PC-9 (cell line): ENCODE measurements at regions not wholly inside any gene's neighbourhood (a gene's known extent, or its start where the extent isn't known, plus 50 kb on each side); places are given as distances from the start of the nearest gene placed in this dataset.

ENCODE experiments used
- EZH2 ChIP-seq: fragments of 200-600 bp; sonication (generic); IDR thresholded peaks from 2 replicates; pipeline ENCODE4 v1.8.0; 2017; ENCODE audit warnings: antibody characterized with exemption, low read depth
- TF ChIP-seq, protein P1 (sequence below): fragments of 200-600 bp; sonication (generic); conservative IDR thresholded peaks from 2 replicates; pipeline ENCODE4 v1.6.1; 2017; ENCODE audit warnings: mixed run types, antibody characterized with exemption, mild to moderate bottlenecking, moderate library complexity

GRCh38 chr4:79034544-79034943 is 95.3 kb upstream of the PAQR3 start:
- TF ChIP-seq, protein P1, sequence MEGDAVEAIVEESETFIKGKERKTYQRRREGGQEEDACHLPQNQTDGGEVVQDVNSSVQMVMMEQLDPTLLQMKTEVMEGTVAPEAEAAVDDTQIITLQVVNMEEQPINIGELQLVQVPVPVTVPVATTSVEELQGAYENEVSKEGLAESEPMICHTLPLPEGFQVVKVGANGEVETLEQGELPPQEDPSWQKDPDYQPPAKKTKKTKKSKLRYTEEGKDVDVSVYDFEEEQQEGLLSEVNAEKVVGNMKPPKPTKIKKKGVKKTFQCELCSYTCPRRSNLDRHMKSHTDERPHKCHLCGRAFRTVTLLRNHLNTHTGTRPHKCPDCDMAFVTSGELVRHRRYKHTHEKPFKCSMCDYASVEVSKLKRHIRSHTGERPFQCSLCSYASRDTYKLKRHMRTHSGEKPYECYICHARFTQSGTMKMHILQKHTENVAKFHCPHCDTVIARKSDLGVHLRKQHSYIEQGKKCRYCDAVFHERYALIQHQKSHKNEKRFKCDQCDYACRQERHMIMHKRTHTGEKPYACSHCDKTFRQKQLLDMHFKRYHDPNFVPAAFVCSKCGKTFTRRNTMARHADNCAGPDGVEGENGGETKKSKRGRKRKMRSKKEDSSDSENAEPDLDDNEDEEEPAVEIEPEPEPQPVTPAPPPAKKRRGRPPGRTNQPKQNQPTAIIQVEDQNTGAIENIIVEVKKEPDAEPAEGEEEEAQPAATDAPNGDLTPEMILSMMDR = no peak
- TF ChIP-seq EZH2 = no peak
